ENCODE measurements at regions not wholly inside any gene's neighbourhood (a gene's known extent, or its start where the extent isn't known, plus 50 kb on each side); places are given as distances from the start of the nearest gene placed in this dataset.

DNA sequence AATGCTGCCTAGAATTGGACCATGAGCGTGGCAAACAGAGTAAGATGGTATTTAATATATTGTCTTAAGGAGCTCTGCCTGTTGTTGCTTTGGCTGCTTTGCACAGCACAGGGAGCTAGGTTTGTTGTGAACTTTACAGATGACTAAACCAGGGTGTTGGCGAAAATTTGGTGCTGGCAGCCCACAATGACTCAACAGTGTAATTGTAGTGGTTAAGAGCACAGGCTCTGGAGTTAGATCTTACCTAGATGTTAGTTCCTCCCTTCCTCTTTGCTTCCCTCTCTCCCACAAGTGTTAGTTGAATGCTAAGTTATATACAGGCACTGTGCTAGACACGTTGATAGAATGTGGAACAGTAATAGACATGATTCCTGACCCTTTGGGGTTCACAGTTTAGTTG lies 128.9 kb upstream of the TRPC5 start (continued):
- TF ChIP-seq, protein P1, sequence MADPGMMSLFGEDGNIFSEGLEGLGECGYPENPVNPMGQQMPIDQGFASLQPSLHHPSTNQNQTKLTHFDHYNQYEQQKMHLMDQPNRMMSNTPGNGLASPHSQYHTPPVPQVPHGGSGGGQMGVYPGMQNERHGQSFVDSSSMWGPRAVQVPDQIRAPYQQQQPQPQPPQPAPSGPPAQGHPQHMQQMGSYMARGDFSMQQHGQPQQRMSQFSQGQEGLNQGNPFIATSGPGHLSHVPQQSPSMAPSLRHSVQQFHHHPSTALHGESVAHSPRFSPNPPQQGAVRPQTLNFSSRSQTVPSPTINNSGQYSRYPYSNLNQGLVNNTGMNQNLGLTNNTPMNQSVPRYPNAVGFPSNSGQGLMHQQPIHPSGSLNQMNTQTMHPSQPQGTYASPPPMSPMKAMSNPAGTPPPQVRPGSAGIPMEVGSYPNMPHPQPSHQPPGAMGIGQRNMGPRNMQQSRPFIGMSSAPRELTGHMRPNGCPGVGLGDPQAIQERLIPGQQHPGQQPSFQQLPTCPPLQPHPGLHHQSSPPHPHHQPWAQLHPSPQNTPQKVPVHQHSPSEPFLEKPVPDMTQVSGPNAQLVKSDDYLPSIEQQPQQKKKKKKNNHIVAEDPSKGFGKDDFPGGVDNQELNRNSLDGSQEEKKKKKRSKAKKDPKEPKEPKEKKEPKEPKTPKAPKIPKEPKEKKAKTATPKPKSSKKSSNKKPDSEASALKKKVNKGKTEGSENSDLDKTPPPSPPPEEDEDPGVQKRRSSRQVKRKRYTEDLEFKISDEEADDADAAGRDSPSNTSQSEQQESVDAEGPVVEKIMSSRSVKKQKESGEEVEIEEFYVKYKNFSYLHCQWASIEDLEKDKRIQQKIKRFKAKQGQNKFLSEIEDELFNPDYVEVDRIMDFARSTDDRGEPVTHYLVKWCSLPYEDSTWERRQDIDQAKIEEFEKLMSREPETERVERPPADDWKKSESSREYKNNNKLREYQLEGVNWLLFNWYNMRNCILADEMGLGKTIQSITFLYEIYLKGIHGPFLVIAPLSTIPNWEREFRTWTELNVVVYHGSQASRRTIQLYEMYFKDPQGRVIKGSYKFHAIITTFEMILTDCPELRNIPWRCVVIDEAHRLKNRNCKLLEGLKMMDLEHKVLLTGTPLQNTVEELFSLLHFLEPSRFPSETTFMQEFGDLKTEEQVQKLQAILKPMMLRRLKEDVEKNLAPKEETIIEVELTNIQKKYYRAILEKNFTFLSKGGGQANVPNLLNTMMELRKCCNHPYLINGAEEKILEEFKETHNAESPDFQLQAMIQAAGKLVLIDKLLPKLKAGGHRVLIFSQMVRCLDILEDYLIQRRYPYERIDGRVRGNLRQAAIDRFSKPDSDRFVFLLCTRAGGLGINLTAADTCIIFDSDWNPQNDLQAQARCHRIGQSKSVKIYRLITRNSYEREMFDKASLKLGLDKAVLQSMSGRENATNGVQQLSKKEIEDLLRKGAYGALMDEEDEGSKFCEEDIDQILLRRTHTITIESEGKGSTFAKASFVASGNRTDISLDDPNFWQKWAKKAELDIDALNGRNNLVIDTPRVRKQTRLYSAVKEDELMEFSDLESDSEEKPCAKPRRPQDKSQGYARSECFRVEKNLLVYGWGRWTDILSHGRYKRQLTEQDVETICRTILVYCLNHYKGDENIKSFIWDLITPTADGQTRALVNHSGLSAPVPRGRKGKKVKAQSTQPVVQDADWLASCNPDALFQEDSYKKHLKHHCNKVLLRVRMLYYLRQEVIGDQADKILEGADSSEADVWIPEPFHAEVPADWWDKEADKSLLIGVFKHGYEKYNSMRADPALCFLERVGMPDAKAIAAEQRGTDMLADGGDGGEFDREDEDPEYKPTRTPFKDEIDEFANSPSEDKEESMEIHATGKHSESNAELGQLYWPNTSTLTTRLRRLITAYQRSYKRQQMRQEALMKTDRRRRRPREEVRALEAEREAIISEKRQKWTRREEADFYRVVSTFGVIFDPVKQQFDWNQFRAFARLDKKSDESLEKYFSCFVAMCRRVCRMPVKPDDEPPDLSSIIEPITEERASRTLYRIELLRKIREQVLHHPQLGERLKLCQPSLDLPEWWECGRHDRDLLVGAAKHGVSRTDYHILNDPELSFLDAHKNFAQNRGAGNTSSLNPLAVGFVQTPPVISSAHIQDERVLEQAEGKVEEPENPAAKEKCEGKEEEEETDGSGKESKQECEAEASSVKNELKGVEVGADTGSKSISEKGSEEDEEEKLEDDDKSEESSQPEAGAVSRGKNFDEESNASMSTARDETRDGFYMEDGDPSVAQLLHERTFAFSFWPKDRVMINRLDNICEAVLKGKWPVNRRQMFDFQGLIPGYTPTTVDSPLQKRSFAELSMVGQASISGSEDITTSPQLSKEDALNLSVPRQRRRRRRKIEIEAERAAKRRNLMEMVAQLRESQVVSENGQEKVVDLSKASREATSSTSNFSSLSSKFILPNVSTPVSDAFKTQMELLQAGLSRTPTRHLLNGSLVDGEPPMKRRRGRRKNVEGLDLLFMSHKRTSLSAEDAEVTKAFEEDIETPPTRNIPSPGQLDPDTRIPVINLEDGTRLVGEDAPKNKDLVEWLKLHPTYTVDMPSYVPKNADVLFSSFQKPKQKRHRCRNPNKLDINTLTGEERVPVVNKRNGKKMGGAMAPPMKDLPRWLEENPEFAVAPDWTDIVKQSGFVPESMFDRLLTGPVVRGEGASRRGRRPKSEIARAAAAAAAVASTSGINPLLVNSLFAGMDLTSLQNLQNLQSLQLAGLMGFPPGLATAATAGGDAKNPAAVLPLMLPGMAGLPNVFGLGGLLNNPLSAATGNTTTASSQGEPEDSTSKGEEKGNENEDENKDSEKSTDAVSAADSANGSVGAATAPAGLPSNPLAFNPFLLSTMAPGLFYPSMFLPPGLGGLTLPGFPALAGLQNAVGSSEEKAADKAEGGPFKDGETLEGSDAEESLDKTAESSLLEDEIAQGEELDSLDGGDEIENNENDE (IDR thresholded peaks at IDR 0.05; ENCODE audit: insufficient replicate concordance, low read length) = no peak
- TF ChIP-seq GTF2F1 (IDR thresholded peaks at IDR 0.05; ENCODE audit: borderline replicate concordance, low read depth, low read length) = no peak
- TF ChIP-seq USF2 (IDR thresholded peaks at IDR 0.05; ENCODE audit: low read length) = no peak
- no peak for TF ChIP-seq MAFK (IDR thresholded peaks at IDR 0.05; ENCODE audit: low read depth, low read length)
- TF ChIP-seq CREB1 (IDR thresholded peaks at IDR 0.05) = no peak
- TF ChIP-seq NANOG (IDR thresholded peaks at IDR 0.05; ENCODE audit: insufficient read depth, low read depth, low read length, poor library complexity, severe bottlenecking) = no peak
- no peak for TF ChIP-seq RFX5 (IDR thresholded peaks at IDR 0.05; ENCODE audit: borderline replicate concordance, low read depth, low read length)
- TF ChIP-seq CTCF (IDR thresholded peaks at IDR 0.05; ENCODE audit: control extremely low read depth in 1 of 3, insufficient read depth in 1 of 3, low read depth in 1 of 3, low read length in 3 of 3) = no peak
- TF ChIP-seq POU5F1 (IDR thresholded peaks at IDR 0.05; ENCODE audit: low read depth, low read length) = no peak
